ENCODE measurements at regions not wholly inside any gene's neighbourhood (a gene's known extent, or its start where the extent isn't known, plus 50 kb on each side); places are given as distances from the start of the nearest gene placed in this dataset.

DNA sequence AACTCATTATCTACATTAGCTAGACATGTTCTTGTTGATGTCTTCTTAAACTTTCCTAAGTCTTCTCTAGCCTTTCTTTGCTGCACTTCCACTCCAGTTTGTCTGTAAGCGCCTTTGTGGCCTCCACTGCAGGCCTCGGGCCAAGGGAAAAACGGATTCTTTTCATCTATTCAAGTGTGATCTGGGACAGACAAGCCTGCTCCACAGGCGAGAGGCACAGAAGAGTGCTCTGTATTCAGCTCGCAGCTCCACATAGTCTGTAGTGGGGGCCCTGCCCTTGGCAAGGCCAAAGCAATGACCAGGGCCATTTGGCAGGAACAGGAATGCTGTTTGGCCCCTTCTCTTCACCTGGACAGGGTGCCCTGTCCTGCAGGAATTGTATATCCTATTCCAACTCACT is 84.1 kb upstream of the BARX2 start:
- DNase-seq = no peak

DNA sequence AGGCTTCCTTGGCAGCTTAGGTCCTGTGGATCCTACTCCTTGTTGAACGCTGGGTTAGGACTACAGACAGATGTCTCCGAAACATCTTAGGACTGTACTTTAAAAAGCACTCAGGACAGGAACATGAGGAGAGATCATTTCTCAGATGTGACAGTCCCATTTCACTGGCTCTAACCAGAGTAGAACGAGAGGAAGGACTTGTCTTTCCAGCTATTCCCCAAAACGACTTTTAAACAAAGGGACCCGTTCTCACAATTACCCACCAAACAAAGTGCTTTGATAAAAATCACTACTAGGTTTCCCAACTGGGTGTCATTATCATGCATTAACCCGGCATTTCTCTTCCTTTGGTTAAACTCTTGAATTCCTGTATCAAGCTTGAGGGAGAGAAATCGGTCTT is 84.7 kb upstream of the BARX2 start:
- no peak for DNase-seq

DNA sequence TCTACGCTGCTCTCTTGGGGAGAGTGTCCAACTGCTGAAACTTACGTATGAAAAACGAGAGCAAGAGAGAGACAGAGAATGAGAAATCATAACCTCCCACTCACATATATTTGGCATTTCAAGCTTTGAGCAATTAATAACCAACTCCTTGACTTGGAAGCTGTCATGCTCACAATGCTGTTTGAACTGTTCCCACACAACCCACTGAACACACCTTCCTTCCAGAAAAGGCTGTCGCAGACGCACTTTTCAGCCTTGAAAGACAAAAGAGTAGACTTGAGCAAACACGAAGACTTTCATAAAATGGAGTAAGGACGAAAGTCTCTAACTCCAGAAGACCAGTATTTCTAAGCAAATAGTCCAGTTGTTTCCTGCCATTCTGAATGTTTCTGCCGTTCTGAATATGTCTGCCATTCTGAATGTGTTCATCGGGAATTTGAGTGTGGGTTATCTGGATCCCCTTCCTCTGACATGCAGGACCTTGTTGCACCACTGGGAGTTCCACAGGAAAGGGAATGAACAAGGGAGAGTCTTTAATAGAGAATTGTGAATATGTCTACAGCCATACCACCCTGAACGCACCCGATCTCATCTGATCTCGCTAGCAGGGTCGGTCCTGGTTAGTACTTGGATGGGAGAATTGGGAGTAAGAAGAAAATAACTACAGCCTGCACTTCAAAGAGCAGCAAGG is 86.2 kb upstream of the BARX2 start:
- no peak for DNase-seq

DNA sequence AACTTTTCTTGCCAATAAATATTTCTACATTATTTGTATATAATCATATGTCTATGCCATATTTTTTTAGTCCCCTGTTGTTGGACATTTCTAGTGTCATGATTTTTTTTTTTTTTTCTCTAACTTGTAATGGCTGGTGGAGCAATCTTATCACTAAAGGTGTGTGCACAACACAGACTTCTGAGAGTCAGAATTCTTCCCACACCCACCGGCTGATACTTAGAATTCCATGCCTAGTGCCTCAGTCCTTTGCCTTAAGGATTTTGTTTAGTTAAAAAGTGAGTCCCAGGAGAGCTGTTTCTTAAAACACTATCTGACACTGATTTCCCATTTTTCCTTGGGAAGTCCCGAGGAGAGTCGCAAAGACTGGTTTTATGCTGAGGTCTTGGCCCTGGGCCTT is 87.7 kb upstream of the BARX2 start:
- DNase-seq = no peak

DNA sequence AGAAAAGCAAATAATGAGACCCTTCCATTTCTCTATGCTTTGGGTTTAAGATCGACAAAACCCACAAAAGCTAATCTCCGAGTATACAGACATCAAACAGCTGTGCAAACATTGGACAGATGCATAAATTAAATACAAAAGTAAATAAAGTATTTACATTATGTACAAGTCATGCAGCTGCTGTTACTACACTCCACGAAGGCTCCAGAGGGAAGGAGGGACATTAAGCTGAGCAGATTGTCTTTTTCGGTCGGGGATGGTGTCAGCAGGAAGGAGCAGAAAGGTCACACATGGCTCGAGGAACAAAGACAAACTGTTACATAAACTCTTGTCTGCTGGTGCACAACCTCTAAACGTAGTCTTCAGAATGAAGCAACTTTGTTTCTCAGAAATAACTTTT is 88.8 kb upstream of the BARX2 start:
- DNase-seq = peak in 3 of 4 experiments; percentile 21 to 37 (median 32)

DNA sequence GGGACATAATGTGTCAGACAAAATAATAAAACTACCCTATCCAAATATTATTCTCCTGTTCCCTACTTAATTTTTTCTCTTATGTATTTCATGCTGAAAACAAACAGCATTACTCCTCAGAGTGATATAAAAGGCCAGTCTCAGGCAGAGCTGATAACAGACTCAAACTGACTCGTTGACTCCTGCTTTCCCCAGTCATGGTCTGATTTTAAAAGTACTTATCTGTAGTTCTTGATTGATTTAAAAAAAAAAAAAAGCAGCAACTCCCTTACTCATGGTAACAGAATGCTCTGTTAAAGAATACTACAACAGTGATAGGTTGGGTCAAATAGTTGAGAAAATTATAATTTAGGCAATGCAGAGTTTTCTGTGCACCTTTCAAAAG is 90.3 kb upstream of the BARX2 start:
- DNase-seq = no peak

DNA sequence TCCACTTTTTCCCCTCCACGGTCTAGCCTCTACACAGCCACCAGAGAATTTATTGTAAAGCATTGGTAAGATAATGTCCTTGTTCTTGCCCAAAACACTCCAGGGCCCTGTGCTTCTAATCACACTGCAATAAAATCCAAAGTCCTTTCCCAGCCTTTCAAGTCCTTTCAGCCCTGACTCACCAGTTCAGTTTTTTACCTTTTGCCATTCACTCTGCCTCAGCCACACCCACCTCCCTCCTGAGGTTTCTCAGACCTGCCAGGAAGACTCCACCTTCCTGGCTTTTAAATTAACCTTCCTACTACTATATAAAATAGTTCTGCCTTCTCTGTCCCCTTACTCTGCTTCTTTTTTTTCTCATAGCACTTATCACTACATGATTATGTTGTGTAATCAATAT is 91.0 kb upstream of the ARHGAP32 start:
- DNase-seq = no peak

DNA sequence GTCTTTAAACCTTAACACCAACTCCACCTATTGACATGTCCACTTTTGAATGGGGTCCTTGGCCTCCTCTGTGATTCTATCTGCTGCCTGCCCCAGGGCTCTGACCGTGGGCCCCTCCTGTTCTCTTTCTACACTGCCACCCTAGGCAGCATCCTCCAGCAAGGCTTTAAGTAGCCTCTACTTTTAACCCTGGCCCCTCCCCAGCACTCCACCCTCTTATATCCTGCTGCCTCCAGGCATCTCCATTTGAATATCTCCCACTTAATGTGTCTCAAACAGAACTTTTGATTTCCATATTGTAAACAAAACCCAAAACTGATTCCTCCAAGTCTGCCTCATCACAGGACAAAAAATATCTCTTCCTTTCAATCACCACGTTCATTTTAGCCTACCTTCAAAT is 90.5 kb upstream of the ARHGAP32 start:
- DNase-seq = no peak

DNA sequence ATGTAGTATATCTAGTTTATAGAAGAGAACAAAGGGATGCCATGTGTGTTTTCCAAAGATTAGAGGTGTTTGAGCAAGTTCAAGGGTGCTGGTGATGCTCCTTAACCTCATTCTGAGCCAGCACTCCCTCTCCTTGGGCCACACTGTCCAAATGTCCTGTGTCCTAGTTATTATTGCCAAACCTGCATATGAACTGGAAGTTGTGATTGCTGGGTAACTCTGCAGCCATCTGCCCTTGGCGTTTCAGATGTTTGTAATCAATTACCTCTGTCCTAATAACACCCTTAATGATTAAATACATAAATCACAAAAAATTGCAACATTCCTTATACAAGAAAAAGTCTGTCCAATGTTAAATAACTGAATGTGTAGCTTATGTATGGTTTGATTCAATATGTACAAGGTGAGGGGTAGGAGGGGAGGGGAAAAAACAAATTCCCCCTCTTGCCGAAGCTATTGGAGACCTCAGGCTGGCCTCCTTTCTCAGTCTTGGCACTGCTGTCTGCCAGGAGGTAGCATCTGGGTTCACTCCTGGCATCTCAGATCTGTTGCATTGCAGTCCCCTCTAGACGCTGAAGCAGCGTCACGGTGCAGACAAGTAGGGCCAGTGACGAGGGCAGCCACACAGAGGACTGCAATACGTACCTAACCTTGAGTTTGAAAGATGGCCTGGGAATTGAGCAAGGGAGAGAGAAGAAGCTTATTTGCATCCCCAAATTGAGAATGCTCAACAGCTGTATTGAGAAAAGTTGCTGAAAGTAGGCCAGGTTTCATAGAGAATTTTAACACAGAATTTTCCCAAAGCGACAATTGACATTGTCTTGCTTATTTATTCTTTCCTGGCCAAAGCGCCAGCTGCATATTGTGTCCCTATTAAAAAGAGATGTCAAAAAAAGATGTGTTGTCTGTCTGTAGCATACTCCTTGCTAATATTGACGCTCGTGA is 89.6 kb upstream of the ARHGAP32 start:
- DNase-seq = no peak

DNA sequence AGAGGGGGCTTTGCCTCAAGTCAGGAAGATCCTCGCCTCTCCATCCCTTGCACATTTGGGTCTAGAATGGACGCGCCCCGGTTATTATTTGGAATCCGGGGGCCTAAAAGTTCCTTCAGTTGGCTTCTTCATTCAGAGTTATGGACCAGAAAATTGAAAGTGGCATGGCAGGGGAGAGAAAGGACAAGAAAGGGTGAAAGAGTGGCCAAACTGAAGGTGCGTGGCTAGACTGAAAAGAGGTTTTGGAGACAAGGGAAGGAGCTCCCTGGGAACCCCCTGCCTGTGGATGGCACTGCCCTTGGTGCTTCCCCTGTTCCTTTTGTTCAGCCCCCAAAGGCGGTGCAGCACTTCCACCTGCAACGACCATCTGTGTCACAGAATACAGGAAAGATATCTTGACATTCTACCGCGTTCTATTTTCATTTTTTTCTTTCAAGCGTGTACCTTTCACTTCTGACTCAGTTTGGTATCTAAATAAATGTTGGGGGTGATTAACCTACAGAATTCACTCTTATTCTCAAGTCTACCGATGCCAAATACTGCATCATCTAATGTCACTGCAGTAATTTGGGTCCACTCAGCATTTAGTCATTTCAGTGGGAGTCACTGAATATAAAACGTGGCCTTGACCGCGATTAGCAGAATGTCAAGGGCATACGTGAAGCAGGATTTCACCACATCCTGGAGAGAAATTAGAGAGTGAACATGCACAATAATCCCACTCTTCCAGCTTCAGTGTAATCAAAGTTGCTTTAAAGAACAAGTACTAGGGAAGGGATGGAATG is 88.1 kb upstream of the ARHGAP32 start:
- peak in 3 of 4 experiments; percentile 9 to 27 (median 16) for DNase-seq

DNA sequence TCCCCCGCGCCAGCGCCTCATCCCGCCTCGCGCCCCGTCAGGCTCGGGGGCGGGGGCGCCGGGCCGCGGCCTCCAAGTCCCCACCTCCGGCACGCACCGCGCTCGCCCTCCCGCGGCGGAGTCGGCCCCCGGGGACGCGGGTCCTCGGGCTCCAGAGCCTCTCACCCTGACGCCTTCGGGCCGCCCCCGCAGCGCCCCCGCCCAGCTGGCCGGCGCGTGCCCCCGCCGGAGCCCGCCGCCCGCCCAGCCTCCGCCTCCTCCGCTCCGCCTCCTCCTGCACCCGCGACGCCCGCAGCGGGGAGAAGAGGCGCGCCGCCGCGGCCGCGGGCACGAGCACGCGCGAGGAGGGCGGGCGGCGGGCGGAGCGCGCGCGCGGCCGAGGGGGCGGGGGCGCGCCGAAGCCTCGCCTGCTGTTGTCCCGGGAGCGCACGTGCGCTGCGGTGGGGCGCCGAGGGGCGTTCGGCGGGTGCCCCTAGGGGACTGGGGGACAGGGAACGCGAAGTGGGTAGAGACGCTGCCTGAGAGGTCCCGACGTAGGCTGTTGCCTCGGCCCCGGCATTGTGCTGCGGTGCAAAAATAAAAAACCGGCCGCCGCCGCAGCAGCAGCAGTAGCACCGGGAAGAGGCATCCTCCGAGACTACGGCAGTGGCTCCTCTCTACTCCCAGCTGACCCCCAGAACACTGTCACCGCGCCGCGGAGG is 87.4 kb upstream of the ARHGAP32 start:
- peak; percentile 68 to 93 (median 84) for DNase-seq

DNA sequence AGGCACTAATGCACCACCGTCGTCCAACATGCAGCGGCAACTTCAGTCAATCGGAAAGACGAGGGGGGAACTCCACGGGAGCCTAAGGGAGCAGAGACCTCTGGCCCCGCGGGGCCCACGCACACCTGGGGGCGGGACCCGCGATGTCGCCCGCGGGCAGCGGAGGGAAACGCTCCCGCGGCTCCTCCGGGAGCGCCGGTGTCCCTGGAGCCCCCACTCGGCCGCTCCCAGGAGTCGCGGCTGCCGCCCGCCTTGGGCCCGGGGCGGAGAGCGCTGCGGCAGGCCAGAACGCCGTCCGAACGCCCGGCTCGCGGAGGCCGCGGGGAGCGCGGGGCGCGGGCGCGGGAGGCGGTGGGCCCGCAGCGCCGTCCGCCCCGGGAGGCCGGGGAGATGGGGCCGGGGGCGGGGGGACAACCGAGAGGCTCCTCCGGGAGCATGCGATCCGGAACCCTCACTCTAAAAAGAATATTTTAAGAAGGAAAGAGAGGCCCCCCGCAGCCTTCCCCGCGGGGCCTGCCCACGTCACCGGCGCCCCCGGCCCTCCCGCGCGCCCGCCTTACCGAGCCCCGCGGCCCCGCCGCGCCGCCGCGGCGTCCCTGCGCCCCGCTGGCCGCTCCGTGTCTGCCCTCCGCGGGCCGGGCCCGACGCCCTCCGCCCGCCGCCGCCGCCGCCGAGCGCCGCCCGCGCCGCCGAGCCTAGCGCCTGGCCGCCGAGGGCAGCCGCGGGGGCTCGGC is 86.6 kb upstream of the ARHGAP32 start:
- DNase-seq = peak; percentile 17 to 66 (median 41)

DNA sequence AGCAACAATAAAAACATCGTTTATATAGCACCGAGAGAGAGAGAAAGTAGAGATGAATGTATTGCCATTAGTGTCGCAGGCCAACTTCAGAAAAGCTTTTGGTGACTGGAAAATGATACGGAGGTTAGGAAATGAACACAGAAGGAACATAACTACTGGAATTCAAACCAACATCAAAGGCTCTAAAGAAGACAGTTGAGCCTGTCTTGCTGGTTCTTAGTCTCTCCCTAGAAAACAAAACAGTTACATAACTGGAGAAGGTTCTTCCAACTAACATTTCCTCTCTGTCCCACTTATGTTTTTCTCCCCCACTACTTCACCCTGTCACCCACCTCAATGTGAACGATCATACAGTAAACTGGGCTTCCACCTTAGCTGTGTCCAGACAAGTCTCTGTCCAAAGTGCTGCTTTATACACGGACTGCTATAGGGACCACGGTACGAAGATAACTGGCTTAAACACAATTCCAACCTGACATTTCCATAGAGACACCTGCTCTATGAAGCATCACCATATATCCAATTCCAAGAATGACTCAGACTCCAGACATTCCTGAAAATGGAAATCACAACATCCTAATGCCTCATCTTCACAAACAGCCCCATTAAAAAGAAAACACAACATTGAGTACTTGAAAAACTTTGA is 85.2 kb upstream of the ARHGAP32 start:
- DNase-seq = no peak

DNA sequence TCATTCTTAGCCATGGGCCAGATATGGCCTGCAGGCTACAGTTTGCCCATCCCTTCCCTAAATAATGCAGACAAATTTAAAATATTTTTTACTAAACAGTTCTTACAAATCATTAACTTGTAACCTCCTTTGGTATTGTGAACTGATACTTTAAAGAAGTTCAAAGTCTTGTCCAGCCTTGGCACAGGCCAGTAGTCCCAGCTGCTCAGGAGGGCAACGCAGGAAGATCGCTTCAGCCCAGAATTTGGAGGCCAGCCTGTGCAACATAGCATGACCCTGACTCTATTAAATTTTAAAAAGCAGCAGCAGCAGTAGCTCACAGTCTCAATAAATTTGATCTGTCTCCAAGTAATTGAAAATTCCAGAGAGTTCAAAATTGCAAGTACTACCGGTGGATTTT is 83.7 kb upstream of the ARHGAP32 start:
- DNase-seq = no peak

DNA sequence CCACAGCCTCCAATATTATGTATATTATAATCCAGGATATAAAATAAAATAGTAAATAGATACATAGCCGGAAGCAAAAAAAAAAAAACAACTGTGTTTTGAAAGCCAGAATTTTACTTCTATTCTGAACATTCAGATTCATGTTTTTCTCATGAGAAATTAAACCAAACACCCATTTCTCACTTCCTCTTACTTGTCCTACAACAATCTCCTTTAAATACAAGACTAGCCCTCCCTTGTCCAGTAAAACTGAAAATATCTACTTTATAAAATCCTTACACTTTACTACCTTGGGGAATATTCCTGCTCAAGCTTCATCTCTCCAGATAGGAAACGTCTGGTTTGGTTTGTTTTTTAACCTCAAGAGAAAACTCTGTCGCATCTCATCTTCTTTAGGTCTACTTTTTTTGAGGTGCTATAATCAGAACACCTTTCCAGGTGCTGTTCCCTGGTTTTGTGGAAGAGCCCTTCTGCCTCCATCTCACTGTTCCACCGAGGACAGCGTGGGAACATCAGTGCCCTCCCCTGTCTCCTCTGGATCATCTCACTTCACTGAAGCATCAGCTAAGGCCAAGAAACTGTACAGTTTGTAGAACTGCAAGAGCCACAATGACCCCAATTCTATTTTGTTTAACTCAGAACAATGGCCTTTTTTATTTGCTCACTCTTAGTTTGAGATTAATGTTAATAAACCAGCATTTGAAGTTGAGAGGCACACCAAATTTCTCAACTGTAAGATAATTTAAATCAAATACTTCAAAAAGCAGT is 82.0 kb upstream of the ARHGAP32 start:
- DNase-seq = peak in 1 of 4 experiments; percentile 19

DNA sequence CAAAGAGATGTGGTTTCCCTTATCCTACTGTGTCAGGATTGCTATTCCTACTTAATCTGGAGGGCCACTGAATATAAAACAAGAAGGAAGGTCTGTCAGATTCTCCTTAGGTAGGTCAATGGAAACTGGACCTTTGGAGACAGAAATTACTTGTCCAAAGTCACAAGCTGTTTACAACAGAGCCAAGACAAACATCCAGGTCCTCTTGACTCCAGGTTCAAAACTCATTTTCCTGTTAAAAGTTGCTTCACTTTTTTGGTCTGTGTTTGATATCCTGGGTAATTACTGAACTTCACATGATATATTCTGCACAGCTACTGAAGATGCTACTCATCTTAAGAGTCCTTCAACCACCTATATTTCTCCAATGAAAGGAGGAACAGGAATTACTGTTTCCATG is 81.2 kb upstream of the ARHGAP32 start:
- DNase-seq = no peak

DNA sequence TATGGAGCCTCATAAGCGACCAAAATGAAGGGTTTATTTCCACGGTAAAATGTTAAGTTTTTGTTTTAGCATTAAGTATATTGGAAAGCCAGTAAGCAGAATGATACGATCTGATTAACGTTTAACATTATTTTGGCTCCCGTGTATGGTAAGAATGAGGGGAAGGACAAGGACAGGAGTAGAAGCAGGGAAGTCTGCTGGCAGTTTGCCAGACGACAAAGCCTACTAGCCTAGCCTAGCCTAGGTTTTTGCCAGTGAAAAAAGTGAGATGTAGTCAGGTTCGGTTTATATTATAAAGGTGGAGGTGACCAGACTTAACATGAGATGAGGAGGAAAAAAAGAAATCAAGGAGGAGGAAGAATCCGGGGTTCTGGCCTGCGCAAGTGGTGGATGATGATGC is 78.9 kb upstream of the ARHGAP32 start:
- no peak for DNase-seq

DNA sequence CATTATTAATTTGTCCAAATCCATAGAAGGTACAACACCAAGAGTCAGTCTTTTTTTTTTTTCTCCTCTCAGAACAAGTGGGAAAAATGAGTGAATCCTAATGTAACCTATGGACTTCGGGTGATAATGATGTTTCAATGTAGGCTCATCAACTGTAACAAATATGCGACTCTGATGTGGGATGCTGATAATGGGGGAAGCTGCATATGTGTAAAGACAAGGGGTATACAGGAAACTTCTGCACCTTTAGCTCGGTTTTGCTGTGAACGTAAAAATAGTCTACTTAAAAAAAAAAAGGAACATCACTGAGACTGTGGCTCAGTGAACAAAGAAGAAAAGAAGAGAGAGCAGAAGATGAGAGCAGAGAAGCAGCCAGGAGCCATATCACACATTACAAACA is 78.3 kb upstream of the ARHGAP32 start:
- DNase-seq = no peak

DNA sequence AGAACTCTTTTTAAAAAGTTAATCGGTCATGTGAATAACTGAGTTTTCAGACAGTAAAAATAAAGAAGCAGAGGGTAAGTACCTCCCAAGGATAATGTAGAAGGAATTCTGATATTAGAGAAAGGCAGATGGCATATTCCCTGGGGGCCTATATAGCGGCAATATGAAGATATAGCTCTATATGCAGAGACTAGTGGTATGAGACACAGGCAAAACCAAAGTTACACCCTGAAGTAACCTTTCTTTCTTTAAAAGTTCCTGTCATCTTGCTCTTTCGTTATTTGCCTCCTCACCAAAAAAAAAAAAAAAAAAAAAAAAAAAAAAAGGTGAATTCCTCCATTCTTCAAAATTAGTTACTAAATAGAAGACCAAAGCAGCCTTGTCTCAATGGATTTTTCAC is 76.2 kb upstream of the ARHGAP32 start:
- DNase-seq = no peak

DNA sequence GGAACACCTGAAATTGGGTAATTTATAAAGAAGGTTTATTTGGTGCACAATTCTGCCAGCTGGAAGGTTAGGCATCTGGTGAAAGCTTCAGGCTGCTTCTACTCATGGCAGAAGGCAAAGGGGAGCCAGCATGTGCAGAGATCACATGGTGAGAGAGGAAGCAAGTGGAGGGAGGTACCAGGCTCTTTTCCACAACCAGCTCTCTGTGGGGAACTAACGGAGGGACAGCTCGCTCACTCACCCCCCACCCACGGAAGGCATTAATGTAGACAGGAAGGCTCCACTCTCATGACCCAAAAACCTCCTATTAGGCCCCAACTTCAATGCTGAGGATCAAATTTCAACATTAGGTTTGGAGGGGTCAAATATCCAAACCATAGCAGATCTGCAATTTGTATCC is 75.6 kb upstream of the ARHGAP32 start:
- DNase-seq = peak; percentile 40 to 75 (median 70)

DNA sequence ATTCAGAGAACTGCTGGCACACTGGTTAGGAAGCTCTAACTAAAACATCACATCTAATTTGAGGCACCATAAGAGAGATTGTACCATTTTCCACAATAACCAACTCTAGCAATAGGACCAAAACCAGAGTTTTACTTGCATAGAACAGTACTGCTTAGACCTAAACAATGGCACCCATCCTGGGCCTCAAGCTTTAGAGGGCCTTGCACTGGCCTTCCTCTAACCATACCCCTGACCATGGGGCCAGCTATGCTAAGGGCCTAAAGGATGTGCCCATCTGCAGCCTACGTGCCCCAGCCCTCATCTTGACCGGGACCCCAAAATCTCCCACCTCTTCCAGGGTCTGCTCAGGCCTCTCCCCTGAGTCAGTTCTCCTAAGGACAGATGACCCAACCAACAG is 74.4 kb upstream of the ARHGAP32 start:
- no peak for DNase-seq

Measured in suppressor macrophage (primary cell).